HG03378 (cell line): ENCODE measurements at regions not wholly inside any gene's neighbourhood (a gene's known extent, or its start where the extent isn't known, plus 50 kb on each side); places are given as distances from the start of the nearest gene placed in this dataset.

ENCODE experiments used
- ATAC-seq: cut with Tn5 transposase; IDR thresholded peaks from one replicate; pipeline ENCODE4 v1.9.1; 2021; ENCODE audit warnings: mild to moderate bottlenecking, moderate library complexity; ENCODE audit not compliant: unreplicated experiment

DNA sequence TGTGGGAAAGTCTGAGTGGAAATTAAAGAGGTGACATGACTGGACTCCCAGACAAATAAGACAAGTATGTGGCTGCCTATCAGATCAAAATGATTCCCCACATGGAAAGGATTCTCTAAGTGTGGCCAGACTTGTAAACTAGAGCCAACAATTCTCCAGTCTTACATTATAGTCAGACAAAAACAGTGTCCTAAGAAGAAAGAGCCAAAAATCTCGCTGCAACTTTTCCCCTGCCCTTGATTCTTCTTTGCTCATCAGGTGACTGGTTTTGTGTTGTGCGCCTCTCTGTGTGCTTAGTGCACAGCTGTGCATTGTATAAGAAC lies 164.2 kb upstream of the TARS1 start:
- no peak for ATAC-seq

DNA sequence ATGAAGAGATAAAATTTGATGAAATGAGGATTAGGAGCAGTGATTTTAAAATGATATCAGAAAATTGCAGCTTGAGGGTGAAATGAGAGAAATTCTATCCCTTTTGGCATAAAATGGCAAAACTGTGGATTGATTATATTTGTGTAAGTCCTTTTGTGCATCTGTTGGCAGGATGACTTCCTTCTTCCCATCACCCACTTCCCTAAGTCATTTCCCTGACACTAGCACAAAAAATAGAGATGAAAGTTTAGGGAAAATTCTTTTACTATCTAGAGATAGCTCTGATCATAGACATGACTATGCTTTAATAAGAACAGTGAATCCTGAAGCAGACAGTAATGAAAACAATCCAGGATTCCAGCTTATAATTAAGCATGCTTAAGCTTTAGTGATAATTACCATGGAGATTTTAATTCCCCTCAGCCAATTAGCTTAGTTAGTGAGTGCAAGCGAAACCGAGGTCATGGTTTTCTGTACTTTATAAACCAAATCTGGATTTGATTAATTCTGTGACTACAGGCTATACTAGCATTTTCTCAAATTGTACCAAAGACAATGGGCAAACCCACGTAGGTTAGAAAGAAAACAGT lies 163.6 kb upstream of the TARS1 start:
- ATAC-seq: no peak

DNA sequence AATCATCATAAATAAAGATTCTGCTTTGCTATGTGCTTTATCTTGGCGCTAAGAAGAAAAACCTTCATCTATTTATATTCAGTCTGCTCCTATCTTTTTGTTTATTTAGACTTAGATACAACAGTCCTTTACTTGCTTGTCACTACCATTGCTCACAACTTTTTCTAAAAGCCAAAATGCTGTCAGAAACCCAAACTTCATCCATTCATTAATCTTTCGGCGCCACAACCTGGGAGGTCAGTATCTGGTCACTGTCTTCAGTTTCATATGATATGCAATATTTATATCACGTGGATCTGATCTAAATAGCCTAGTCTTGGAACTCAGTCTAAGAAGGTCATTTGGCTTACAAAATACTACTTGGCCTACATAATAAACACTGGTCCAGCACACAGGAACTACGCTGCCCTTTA lies 159.3 kb upstream of the TARS1 start:
- ATAC-seq: no peak

DNA sequence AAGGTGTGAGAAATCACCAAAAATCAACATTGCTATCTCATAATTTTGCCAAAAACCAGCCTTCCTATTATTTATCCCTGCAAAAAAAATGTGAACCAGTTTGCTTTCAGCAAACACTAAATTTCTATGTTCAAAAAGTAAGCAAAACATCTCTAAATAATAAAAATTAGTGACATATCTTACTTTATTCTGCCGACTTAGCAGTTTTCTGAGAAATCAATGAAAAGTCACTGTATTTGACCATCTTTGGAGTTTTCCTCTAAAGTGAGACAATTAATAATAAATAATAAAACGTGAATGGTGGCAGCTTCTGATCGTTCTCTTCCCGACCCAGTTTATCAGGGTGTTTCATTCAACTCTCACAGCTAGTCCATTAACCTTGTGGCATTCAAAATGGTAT lies 158.6 kb upstream of the TARS1 start:
- no peak for ATAC-seq

DNA sequence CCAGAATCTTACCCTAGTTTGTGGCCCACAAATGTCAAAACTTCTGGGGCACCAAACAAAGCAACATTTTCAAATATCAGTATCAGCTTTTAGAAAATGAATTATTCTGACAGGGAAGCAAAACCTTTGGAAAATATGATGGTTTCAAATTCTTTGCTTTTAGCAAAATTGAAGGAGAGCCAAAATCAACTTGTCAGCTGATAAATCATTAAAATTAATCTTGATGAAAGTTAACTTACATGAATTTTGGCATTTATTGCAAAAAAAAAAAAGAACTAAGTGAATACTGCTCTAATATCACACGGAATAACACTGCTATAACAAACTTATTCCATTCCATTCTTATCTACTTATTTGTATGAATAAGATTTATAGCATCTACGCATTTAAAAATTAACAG lies 158.1 kb upstream of the TARS1 start:
- ATAC-seq: no peak

DNA sequence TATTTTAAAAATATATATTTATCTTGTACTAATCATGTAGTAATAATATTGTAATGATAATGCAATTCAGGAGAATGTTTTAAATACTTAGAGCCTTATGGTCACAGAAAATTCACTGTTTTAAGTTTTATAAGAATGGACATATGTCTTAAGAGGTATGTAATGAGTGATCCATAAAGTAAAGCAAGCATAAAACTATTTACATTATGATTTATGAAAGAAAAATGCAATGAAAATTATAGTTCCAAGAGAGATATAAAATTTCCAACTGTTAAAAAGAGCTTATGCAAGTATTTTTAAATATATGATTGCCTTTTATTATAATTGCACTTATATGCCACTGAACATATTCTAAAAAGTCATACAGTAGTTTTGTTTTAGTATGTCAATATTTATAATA lies 157.5 kb upstream of the TARS1 start:
- no peak for ATAC-seq

DNA sequence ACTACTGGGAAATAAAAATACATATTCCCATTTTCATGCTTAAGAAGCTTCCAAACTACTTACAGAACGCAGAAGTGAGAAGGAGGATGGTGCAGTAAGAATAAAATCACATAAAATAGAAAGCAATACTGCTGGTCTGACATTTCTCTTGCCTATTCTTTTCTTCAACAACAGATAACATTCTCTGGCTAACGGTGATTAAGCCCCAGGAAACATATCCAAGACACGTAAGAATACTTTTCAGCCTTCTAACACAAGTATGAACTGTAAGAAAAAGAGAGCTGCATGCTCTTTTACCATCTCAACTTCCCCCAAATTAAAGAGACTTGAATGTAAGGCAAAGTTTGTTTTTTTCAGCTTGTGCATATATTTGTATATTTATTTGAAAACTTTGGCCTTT lies 156.1 kb upstream of the TARS1 start:
- ATAC-seq: no peak

DNA sequence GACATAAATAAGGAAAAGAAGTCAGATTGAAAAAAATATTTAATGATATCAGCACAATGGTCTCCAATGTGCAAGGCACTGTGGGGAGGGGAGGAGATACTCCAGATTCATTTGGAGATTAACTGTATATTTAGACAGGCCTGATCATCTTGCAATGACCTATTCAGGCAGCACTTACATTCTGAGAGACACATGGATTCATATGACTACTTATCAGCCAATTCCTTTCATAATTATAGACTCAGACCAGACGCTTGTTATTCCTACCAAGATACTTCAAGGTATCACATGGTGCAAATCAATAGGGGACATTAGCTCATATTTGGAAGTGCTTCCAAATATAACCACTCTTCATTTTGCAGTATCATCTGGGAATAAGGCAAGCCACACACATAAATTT lies 153.5 kb upstream of the TARS1 start:
- no peak for ATAC-seq

DNA sequence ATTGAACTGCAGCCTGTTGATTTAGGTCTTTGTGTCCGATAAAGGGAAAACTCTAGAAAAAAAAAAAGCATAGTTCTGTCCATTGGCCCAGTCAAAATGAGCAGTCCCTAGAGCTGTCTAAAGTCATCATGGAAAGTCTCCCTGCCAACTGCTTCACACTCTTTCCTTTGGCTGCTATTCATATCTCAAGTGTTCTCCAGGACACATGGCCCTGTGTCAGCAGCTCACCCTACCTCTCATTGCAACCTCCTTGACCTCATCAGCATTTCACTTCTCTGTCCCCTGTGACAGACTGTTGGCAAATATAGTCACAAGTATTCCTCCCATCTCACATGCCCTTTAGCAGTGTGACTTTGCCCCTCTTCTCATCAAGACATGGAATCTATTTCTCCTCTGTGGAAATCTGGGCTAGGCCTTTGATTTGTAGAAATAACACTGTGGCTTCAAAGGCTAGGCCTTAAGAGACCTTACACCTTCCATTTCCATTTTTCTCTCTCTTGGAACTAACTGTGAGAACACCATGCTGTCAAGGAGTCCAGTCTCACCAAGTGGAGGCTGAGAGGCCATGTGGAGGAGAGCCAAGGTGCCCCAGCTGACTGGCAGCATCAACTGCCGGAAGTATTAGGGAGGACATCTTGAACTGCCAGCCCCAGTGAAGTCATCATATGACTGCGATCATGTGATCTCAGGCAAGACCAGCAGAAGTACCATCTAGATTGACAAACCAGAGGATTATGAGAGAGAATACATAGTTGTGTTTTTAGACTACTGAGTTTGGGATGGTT lies 149.4 kb upstream of the TARS1 start:
- ATAC-seq: no peak

DNA sequence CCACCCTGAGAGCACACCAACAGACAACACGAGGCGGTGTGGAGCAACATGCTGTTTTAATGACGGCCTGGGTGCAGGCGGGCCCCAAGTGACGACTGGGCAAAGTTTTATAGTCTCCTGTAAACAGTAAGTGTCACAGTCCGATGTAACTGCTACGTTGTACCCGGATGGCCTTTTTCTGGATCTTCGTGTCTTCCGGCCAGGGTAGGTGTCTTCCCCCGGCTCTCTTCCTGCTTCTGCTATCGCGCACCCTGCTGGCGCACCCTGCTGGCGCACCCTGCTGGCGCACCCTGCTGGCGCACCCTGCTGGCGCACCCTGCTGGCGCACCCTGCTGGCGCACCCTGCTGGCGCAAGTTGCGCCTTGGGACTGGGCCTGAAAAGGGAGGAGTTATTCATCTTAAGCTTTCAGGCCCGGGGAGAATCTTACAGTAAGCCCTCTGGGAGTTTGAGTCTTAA lies 143.0 kb upstream of the TARS1 start:
- ATAC-seq: no peak

DNA sequence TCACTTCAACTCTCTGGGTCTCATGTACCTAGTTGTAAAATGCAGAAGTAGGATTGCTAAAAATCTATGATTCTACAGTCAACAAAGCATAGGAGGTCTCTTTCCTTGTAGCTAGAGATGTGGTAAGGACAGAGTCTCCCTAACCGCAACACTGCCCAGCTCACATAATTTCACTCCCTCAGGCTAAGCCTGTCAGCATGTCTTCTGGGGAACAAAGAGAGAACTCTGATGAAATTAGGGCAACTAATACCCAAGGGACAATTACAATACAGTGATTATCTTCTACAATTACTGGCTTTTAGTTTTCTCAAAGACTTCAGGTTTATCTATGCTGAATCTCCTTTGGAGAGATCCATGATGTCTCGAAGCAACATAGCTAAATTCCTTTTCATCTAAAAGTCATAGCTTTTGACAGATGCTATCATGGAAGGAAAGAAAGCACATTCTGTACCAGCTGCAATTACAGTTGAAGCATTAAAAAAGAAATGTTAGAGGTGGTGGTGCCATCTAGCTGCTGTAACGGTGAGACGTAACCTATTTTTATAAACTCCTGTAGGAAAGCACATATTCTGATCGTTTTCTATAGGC lies 141.1 kb upstream of the TARS1 start:
- ATAC-seq: peak; percentile 27

DNA sequence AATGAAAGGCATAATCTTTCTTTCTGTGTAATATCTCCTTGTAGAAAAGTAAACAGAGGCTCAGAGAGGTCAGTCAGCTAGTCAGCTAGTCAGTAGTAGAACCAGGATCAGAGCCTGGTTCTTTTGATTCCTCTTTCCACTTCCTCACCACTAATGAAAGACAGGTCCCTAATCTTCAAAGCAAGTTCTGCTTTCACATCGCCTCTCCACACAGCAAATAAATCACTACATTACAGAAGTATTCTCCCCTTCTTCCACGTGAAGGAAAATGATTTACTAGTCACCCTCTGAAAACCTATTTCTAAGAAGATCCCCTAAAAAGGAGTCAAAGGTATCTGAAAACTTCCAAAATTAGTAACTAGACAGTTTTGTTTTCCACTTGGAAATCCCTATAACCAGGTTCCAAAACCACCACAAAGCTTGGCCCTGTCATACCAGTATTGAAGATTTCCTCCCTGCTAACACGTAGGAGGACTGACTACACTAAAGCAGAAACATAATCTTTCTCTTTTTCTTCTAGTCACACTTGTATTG lies 140.5 kb upstream of the TARS1 start:
- ATAC-seq: peak; percentile 83

DNA sequence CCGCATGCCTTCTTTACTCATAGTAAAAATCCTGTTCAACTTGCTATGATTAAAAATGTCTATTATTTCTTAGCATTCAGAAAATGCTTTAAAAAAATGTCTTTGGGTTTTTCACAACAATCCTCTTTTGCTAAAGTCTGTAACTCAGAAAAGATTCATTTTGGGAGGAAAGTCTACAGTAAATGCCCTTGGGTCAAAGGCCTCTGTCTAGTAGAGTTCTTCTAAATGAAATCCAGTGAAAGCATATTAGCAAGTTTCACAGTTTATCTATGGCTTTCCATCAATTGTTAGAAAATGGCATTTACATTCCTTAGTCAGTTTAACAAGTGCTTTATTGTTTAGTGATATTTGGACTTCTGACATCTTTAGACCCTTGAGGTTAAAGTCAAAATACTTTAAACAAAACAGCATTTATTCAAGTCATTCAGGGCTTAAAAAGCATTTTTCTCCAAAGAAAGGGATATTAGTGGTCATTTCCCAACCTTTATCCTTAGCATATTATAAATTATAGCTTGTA lies 137.1 kb upstream of the TARS1 start:
- no peak for ATAC-seq

DNA sequence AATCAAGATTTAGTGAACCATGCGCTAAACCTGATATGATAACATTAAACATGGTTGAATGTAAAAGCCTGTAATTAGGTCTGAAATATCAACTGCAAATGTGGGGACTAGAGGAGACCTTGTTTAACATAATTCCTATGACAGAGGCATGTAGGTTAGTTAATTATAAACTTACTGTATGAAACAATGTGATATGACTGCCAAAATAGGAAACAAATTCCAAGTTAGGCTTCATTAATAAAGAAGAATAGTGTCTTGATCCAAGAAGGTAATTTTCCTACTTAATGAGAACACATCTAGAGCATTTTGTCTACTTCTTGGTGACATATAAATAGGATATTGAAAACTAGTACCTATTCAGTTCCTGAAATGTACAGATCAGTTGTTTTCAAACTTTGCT lies 136.2 kb upstream of the TARS1 start:
- no peak for ATAC-seq

DNA sequence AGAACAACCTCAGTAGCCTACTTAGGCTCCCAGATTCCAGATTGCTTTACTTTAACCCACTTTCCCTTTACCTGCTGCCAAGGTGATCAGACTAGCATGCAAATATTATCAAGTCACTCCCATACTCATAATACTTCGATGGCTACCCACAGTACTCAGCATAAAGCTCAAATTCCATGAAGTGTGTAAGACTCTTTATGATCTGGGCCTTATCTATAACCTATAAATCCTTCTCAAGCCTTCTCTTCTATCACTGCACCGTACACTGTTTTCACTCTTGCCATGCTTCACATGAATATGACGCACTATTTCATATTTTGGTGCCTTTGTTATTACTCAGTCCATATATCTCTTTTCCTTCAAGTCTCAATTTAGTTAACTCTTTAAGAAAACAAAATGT lies 135.2 kb upstream of the TARS1 start:
- no peak for ATAC-seq

DNA sequence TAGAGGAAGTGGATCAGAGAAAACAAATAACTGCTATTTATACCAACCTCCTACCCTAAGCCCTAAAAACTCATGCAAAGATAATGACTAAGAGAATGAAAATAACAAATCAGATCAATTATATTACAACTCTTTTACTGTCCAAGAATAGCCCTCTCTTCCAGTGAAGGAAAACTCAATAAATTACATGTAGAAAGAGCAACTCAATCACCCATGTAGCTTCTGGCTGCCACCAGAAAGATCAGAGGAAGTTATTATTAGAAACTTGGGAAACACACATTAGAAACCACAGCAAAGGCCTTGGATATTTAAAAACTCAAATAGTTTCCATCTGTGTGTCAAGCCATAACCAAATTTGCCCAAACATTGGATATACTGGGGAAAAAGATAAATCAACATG lies 134.0 kb upstream of the TARS1 start:
- ATAC-seq: no peak

DNA sequence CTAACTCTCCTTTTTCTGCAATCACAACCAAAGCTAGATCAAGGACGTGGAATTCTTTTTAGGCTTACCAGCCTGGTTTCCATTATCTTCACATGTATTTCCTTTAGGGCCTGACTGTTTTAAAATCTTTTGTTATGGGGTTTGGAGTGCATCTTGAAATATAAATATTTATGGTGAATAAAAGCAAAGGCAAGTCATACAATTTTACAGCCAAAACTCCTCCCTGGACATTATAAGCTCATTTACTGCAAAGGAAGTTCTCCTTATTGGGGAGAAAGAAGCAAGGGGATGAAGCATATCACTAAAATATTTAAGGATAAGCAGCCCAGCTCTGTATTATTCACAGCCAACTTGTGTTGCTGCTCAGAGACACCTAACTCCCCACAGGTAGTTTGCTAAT lies 132.2 kb upstream of the TARS1 start:
- no peak for ATAC-seq

DNA sequence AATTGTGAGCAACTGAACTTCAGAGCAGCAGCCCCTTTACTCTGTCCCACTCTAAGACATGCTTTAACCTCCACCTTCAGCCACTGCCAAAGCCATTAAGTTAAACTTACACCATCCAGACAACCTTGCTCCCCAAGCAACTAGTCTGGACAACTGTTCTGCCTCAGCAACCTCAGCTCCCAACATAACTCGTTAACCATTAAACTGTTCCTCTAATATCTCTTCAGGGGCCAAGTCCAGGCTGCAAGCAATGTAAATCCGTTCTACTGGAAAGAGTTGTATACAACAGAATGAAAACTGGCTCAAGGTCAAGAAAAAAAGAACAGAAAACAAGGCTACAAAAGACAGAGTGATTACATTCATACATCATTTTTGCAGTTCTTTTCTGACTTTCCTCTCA lies 131.7 kb upstream of the TARS1 start:
- ATAC-seq: no peak

DNA sequence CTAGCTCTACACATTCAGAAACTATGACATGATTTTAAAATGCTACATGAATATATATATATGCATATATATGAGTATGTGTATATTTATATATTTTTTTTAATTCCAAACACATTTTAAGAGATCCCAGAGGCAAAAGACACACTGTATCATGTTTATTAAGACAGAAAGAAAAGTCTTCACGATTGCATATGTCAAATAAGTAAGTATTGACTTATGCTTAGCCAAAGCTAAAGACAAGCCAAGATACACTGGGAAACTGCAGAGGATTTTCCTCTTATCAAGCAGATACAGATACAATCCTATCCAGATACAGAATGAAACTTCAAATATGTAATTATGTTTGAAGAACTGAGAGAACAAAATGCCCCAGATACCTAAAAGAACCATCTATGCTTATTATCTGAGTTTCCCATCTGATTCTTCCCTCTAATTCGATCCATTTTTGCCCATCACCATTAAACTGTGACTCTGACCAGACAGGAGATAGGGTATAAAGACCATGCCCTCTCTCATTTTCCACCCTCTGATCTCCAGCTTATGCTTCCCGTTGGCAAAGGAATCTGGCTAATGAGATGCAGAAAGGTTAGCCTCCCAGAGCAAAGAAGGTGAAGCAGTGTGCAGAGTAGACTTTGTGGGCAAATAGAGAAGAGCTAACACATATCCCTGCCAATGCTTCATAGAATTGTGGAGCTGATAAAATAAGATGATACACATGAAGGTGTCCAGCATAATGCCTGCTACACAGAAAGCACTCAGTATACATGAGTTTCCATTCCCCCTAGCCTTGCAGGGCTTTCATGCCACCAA lies 131.0 kb upstream of the TARS1 start:
- no peak for ATAC-seq

DNA sequence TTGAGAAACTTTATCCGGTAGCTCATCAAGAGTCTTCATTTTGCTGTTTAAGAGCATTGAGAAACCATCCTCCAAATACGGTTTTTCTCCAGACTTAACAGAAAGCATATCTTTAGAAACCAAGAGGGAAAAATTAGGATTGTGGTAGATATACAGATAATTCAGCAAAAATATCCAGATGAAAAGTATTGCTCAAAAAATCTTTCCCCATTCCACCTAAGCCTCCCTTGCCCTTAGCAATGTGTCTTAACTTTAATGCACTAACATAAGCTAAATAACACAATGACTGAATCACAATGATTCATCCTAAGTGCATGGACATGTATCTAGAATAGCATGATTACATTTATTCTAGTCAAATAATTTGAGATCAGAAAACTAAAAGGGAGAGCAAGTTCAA lies 130.3 kb upstream of the TARS1 start:
- ATAC-seq: no peak

DNA sequence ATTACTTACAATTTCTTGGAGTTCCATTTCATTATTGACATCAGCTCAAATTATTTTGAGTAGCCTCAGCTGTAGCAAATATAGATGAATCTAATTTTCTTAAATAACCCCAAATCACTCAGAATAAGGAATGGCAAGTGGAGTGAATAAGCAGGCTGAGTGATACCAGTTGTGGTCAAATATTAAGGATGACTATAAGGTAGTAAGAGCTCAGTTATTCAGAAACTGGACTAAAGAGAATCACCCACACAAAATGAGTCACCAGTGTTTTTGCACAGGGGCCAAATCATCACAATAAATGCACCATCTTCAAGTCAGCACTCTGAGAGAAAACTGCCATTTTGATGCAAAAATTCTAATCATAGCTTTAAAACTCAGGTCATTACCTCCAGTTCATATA lies 128.9 kb upstream of the TARS1 start:
- ATAC-seq: peak; percentile 54
